HAP-1 (cell line): ENCODE measurements at regions not wholly inside any gene's neighbourhood (a gene's known extent, or its start where the extent isn't known, plus 50 kb on each side); places are given as distances from the start of the nearest gene placed in this dataset.
"Not testable (repeated sequence)": the region's sequence is repeated elsewhere in the genome, so short reads cannot be mapped to it uniquely, and the experiment has no call there.

Source experiments
- DNase-seq, 2 experiments: peaks; one replicate each; pipeline ENCODE4 v3.0.0-alpha.2; 2016 to 2020; ENCODE audit warnings: low spot score in 2 of 2
- H3K27me3 ChIP-seq: fragments of 250-450 bp; sonication (Bioruptor Pico); 2 replicates; pipeline ENCODE4 v1.5.1; 2020; ENCODE audit warnings: low read depth, mild to moderate bottlenecking, moderate library complexity
- H3K36me3 ChIP-seq: fragments of 250-450 bp; sonication (Bioruptor Pico); replicated peaks from 2 replicates; pipeline ENCODE4 v1.5.1; 2020; ENCODE audit warnings: mild to moderate bottlenecking
- H3K4me1 ChIP-seq: fragments of 250-450 bp; sonication (Bioruptor Pico); 2 replicates; pipeline ENCODE4 v1.5.1; 2020; ENCODE audit warnings: mild to moderate bottlenecking
- H3K4me3 ChIP-seq: fragments of 250-450 bp; sonication (Bioruptor Pico); 2 replicates; pipeline ENCODE4 v1.5.1; 2020; ENCODE audit warnings: mild to moderate bottlenecking, moderate library complexity
- H3K9me3 ChIP-seq: fragments of 250-450 bp; sonication (Bioruptor Pico); 2 replicates; pipeline ENCODE4 v1.5.1; 2020; ENCODE audit warnings: mild to moderate bottlenecking, moderate library complexity
- in situ Hi-C: fragments of 300-500 bp; cut with MboI; formaldehyde crosslinking; loops from 3 replicates; pipeline ENCODE4 v1.14.3; 2020; ENCODE audit warnings: low sequenced_read_pairs, inconsistent platforms, mixed read lengths

DNA sequence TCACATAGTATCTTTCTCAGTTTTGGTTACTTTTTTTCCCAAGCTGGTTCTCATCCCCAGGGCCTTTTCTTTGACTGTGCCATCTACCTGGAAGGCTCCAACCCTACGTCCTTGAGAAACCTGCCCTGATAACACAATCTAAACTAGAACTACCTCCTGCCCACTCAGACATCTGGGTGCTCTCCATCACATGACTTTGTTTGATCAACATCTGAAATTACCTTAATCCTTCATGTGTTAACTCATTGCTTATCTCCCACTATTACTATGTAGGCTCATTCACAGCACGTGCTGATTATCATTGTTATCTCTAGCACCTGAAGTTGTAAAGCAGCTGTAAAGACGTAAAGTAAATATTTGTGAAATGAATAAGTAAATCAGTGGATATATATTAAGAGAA lies 784.0 kb downstream of the TMTC2 start:
- H3K4me1 ChIP-seq, result no peaks in the 10 kb centered on the region
- DNase-seq, result no peak
- H3K9me3 ChIP-seq, result no peaks in the 10 kb centered on the region
- in situ Hi-C loops, result no loop called here
- no peak overlapping the region for H3K4me3 ChIP-seq
- no peaks in the 10 kb centered on the region for H3K27me3 ChIP-seq
- H3K36me3 ChIP-seq, result no peaks in the 10 kb centered on the region

DNA sequence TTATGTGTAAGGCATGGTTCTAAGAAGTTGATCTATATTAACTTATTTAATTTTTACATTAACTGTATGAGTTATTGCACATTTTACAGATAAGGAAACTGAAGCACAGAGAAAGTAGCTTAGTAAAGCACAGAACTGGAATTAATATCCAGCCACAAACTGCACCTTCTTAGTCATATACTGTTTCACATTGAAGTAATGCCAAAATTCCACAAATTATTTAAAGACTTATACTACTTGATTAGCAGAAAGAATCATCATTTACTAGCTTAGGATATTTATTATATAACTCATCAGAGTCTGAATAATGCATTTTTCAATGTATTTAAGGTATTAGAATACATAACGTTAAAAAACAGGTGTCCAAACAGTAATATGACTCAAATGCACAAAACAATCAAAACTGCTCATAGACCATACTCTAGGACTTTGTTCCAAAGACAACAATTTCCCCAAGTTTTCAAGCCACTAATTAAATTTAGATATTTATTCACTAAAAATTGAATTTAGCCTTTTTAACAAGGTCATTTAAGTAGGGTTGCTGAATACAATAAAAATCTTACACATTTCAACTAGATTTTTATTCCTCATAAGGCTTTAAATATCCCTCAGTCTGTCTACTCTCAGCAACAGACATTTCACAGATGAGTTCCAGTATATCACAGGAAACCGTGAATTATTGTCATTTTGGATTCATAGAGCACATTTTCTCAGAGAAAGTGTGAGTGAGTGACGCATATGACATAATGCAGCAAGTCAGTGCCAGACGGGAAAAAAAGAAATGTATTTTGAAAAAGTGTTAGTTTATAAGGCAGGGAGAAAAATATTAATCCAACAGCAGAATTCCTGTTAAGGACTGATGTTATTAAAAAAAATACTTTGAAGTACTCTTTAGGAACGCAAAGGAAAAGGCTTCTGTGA lies 782.5 kb downstream of the TMTC2 start:
- no peaks in the 10 kb centered on the region for H3K4me1 ChIP-seq
- H3K27me3 ChIP-seq, result no peaks in the 10 kb centered on the region
- H3K9me3 ChIP-seq, result no peaks in the 10 kb centered on the region
- in situ Hi-C loops, result no loop called here
- H3K4me3 ChIP-seq, result no peak overlapping the region
- H3K36me3 ChIP-seq, result no peaks in the 10 kb centered on the region
- no peak for DNase-seq

DNA sequence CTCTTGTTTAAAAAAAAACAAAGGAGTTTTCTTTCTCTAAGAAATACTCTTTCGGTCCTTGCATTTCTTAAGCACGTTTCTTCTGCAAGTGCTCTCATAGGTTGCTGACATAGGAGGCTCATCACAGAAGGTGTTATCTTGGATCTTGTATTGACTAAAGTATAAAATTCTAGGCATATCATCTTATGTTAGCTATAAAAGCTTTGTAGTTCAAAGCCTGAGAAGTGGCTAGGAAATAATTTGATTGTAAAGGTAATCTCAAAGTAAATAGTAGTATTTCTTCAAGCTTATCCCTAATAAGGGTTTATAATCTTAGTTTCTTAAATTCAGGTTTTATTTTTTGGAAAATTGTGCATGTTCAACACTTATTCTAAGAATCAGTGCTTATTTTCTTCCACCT lies 778.9 kb downstream of the TMTC2 start:
- DNase-seq, result no peak
- in situ Hi-C loops, result no loop called here
- Histone ChIP-seq H3K4me1 (no peaks in the 10 kb centered on the region), H3K9me3 (no peaks in the 10 kb centered on the region), H3K36me3 (no peaks in the 10 kb centered on the region), H3K4me3 (no peak overlapping the region), H3K27me3 (no peaks in the 10 kb centered on the region)

DNA sequence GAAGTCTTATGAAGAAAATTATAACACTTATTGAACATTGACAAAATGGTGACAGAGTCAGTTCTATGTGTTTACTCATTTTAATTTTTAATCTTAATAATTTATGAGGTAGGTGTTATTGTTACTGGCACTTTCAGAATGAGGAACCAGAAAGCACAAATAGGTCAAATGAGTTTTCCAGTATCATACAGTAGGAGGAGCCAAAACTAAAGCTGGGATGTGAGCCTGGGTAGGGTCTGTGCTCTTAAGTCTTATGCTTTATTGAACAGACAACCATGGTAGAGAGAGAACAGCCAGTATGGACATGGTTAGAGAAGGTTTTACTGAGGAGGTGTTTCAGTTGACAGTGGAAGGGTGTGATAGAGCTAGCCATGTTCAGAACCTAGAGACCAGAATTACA lies 775.7 kb downstream of the TMTC2 start:
- Histone ChIP-seq H3K9me3 (no peaks in the 10 kb centered on the region), H3K4me3 (no peak overlapping the region), H3K27me3 (no peaks in the 10 kb centered on the region), H3K4me1 (no peaks in the 10 kb centered on the region), H3K36me3 (no peaks in the 10 kb centered on the region)
- in situ Hi-C loops, result no loop called here
- no peak for DNase-seq

DNA sequence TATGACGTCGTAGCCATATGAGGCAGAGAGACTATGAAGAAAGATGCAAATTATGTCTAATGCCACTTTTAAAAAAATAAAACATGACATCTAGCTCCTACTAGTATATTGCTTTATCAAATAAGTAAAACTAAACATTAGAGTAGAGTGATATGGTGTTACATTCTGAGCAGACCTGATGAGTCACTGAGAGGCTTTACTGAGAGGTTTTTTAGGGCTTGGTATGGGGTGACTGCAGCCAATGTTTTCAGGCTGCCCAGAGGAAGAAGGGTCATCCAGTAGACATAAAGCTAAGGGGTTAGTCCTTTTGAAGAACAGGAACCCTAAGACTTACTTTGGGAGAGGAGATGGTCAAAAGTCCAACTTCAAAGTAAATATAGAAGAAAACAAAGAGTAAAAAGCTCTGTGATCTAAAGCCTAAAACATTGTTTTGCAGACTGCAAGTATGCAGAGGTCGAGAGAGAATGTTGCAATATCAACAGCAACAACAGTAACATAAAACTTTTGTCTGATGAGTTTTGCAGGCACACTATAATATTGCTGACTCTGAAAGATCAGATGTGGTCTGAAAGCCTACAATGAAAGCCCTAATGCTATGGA lies 774.7 kb downstream of the TMTC2 start:
- DNase-seq, result no peak
- no peaks in the 10 kb centered on the region for H3K27me3 ChIP-seq
- no peak overlapping the region for H3K4me3 ChIP-seq
- H3K9me3 ChIP-seq, result no peaks in the 10 kb centered on the region
- in situ Hi-C loops, result no loop called here
- no peaks in the 10 kb centered on the region for H3K4me1 ChIP-seq
- no peaks in the 10 kb centered on the region for H3K36me3 ChIP-seq

DNA sequence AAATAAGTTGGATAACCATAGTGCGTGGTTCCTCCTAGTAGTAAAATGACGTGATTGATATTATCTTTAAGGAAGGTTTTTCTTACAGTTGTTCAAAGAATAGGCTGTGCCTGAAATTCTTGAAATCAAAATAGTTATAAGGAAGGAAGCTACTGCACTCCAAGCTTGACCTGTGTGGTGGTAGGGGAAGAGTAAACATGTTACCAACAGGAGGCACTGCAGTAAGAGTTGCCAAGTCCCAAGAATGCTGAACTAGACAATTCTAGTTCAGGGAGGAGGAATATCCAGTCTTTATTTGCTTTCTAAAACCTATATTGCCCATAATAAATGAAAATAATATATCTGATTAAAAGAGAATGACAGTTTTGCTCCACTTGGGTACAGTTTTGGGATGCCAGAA lies 764.5 kb downstream of the TMTC2 start:
- no peaks in the 10 kb centered on the region for H3K4me1 ChIP-seq
- H3K4me3 ChIP-seq, result no peak overlapping the region
- H3K9me3 ChIP-seq, result no peaks in the 10 kb centered on the region
- H3K27me3 ChIP-seq, result no peaks in the 10 kb centered on the region
- no peaks in the 10 kb centered on the region for H3K36me3 ChIP-seq
- DNase-seq, result no peak
- in situ Hi-C loops, result no loop called here

DNA sequence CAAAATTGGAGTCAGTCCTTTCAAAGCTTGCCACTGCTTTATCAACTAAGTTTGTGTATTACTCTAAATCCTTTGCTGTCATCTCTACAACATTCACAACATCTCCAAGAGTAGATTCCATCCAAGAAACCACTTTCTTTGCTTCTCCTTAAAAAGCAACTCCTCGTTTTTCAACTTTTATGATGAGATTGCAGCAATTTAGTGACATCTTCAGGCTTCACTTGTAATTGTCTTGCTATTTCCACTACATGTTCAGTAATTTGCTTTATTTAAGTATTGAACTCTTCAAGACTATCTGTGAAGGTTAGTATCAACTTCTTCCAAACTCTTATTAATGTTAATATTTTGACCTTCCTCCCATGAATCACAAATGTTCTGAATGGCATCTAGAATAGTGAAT lies 747.9 kb downstream of the TMTC2 start:
- H3K4me3 ChIP-seq, result no peak overlapping the region
- in situ Hi-C loops, result no loop called here
- no peaks in the 10 kb centered on the region for H3K4me1 ChIP-seq
- H3K27me3 ChIP-seq, result no peaks in the 10 kb centered on the region
- DNase-seq, result no peak
- H3K36me3 ChIP-seq, result no peaks in the 10 kb centered on the region
- no peaks in the 10 kb centered on the region for H3K9me3 ChIP-seq

DNA sequence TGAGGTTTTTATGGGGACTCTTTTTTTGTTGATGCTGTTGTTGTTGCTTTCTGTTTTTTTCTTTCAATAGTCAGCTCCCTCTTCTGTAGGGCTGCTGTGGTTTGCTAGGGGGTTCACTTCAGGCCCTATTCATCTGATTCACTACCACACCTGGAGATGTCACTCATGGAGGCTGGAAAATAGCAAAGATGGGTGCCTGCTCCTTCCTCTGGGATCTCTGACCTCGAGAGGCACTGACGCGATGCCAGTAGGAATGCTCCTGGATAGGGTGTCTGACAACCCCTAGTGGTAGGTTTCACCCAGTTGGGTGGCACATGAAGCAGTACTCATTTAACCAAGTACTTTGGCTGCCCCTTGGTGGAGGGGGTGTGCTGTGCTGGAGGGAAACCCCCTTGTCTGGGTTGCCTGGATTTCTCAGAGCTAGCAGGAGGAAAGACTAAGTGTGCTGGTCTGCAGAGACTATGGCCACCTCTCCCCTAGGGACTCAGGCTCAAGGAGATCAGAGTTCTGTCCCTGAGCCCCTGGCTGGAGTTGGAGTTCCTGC lies 745.5 kb downstream of the TMTC2 start:
- in situ Hi-C loops, result no loop called here
- Histone ChIP-seq H3K4me3 (no peak overlapping the region), H3K27me3 (no peaks in the 10 kb centered on the region), H3K9me3 (no peaks in the 10 kb centered on the region; the same call in 1 of the 2 replicates), H3K4me1 (no peaks in the 10 kb centered on the region), H3K36me3 (no peaks in the 10 kb centered on the region)
- no peak for DNase-seq

DNA sequence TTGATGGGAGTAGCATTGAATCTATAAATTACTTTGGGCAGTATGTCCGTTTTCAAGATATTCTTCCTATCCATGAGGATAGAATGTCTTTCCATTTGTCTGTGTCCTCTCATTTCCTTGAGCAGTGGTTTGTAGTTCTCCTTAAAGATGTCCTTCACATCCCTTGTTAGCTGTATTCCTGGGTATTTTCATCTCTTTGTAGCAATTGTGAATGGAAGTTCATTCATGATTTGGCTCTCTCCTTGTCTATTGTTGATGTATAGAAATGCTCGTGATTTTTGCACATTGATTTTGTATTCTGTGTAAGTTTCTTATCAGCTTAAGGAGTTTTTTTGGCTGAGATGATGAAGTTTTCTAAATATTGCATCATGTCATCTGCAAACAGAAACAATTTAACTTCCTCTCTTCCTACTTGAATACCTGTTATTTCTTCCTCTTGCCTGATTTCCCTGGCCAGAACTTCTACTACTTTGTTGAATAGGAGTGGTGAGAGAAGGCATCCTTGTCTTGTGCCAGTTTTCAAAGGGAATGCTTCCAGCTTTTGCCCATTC lies 741.0 kb downstream of the TMTC2 start:
- in situ Hi-C loops, H3K4me1 ChIP-seq, H3K27me3 ChIP-seq, H3K36me3 ChIP-seq, H3K9me3 ChIP-seq, H3K4me3 ChIP-seq, DNase-seq: not testable (repeated sequence)

DNA sequence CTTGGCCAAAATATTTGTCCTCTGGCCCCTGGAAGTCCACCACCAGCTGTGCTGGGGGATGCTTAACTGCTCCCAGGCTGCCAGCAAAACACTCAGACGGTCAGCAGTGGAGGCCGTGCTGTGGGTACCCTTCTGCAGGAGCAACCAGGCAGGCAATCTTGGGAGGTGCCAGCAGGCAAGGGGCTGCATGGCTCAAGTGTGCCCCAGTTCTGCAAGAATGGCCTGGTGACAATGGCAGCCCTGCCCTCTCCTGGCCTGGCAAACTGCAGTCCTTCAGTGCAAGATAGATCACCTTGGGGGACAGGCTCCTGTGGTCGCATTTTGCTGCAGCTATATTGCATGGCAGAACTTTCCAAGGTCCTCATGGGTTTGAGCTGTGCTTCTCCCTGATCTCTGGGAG lies 728.3 kb downstream of the TMTC2 start:
- in situ Hi-C loops, result no loop called here
- no peaks in the 10 kb centered on the region for H3K9me3 ChIP-seq
- DNase-seq, result no peak
- no peak overlapping the region for H3K4me3 ChIP-seq
- H3K27me3 ChIP-seq, result no peaks in the 10 kb centered on the region
- H3K36me3 ChIP-seq, result no peaks in the 10 kb centered on the region
- no peaks in the 10 kb centered on the region for H3K4me1 ChIP-seq

DNA sequence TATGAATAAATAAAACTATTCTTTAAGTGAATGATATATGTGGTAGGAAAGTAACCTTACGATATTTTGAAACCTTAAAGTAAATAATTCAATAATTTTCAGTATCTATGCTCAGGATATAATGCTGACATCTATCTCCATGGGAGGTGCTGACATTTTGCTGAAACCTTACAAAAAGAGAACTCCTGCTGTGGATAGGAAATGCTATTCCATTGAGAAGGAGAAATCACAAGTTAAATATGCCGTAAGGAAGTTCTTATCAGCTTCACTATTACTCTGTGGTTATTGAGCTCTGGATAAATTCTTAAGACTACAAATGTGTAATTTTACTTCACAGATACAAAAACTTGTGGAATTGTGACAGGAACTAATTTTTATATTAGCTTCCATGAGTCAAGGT lies 722.1 kb downstream of the TMTC2 start:
- in situ Hi-C loops, result no loop called here
- no peaks in the 10 kb centered on the region for H3K36me3 ChIP-seq
- no peaks in the 10 kb centered on the region for H3K9me3 ChIP-seq
- no peak overlapping the region for H3K4me3 ChIP-seq
- H3K27me3 ChIP-seq, result no peaks in the 10 kb centered on the region
- no peak for DNase-seq
- no peaks in the 10 kb centered on the region for H3K4me1 ChIP-seq

DNA sequence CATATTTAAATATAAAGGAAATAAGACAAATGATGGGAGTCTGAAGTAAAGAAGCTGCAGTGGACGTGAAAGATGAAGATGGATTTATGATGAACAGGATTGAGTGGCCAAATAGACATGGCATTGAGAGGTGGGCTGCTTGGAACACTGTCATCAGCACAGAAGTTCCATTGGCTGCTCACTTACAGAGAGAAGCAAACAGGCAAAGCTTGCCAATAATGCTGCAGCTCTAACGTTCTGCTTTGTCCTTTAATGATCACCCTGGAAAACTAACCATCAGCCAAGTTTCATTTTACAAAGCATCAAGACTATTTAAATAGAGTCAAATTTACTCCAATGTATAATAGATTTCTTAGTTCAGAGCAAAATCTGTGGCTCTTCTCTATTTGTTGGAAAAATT lies 721.4 kb downstream of the TMTC2 start:
- Histone ChIP-seq H3K9me3 (no peaks in the 10 kb centered on the region), H3K4me3 (no peak overlapping the region), H3K27me3 (no peaks in the 10 kb centered on the region), H3K36me3 (no peaks in the 10 kb centered on the region), H3K4me1 (no peaks in the 10 kb centered on the region)
- no peak for DNase-seq
- in situ Hi-C loops, result no loop called here

DNA sequence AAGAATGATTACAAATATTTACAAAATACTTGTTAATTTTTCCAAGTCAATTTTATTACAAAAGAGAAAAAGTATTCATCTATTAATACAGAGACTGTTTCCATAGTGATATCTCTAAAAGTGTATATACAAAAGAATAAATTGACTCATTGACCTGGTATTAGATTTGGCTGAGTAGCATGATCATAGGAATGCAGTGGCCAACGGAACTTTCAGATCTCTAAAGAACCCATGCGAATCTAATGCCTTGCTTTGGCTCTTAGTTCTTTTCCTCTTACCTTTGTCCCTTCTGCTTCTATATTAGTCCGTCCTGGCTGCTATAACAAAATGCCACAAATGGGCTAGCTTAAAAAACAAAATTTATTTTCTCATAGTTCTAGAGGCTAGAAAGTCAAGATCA lies 717.8 kb downstream of the TMTC2 start:
- Histone ChIP-seq H3K4me1 (no peaks in the 10 kb centered on the region), H3K9me3 (no peaks in the 10 kb centered on the region), H3K36me3 (no peaks in the 10 kb centered on the region), H3K4me3 (no peak overlapping the region), H3K27me3 (no peaks in the 10 kb centered on the region)
- DNase-seq, result no peak
- in situ Hi-C loops, result no loop called here

DNA sequence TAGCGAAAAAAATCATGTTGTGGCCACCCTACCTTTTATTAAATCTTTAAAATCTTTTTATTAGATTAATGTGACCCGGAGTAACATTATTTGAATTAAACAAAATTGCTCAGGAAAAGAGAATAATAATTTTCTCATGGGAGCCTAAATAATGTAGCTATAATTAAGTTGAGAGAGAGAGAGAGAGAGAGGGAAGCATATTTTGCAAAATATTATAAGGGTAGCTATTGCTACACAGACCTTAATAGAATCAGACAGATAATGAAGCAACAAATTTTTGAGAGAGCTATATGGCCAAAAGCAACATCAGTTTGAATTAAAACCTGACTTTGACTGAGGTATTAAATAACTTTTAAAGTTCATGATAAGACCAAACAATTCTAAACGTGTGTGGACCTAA lies 703.5 kb downstream of the TMTC2 start:
- Histone ChIP-seq H3K36me3 (no peaks in the 10 kb centered on the region), H3K4me1 (no peaks in the 10 kb centered on the region), H3K9me3 (no peaks in the 10 kb centered on the region), H3K4me3 (no peak overlapping the region), H3K27me3 (no peaks in the 10 kb centered on the region)
- in situ Hi-C loops, result no loop called here
- no peak for DNase-seq
